Endothelial cell of umbilical vein (primary cell): ENCODE measurements at regions not wholly inside any gene's neighbourhood (a gene's known extent, or its start where the extent isn't known, plus 50 kb on each side); places are given as distances from the start of the nearest gene placed in this dataset.

Experiments
- BruUV-seq: library from RNA; stranded (reverse); fragments of 400-500 nt; replicated peaks from 2 replicates; lab custom pipeline; 2021; lab: Mats Ljungman, UMichigan
- CTCF ChIA-PET: fragments of 300-600, 350-600 bp; sonication (Branson Sonifier 250); formaldehyde crosslinking; loops from one replicate; lab custom pipeline; 2021; ENCODE audit warnings: antibody characterized with exemption, inconsistent platforms; lab: Charles Lee
- POLR2A ChIA-PET: fragments of 300-600, 350-600 bp; sonication (Branson Sonifier 250); formaldehyde crosslinking; loops from one replicate; lab custom pipeline; 2021; ENCODE audit warnings: antibody characterized with exemption, inconsistent platforms; lab: Charles Lee
- DNase-seq: peaks from one replicate; pipeline ENCODE4 v3.0.0-alpha.2; 2011; ENCODE audit warnings: low read depth, low spot score
- FAIRE-seq: peaks from 2 replicates; lab custom pipeline; 2011; peaks lifted over from hg19 to GRCh38; lab: Jason Lieb, UNC
- H2AFZ ChIP-seq: 2 replicates; pipeline ENCODE4 v1.6.0; 2012; ENCODE audit warnings: low read depth, low read length, control low read depth, inconsistent platforms
- H3K27ac ChIP-seq: 2 replicates; pipeline ENCODE4 v1.5.1; 2011; ENCODE audit warnings: low read depth, mild to moderate bottlenecking, control low read depth, low read length, moderate library complexity; ENCODE audit not compliant: insufficient read depth
- H3K27me3 ChIP-seq, 2 experiments: 2 replicates each; pipeline versions ENCODE4 v1.6.0 to v1.6.1; 2011; ENCODE audit warnings: low read length in 2 of 2, mixed read lengths in 1 of 2; ENCODE audit not compliant: control insufficient read depth in 2 of 2, insufficient read depth in 2 of 2
- H3K36me3 ChIP-seq, 2 experiments: 2 replicates in 1 of 2; 3 replicates in 1 of 2; pipeline ENCODE4 v1.5.1; 2011; ENCODE audit warnings: low read length in 2 of 2, mild to moderate bottlenecking in 1 of 2, moderate library complexity in 1 of 2; ENCODE audit not compliant: control insufficient read depth in 2 of 2, insufficient read depth in 2 of 2; ENCODE audit errors: extremely low read depth in 1 of 2
- H3K4me1 ChIP-seq: 3 replicates; pipeline ENCODE4 v1.5.1; 2011; ENCODE audit warnings: mild to moderate bottlenecking, low read length; ENCODE audit not compliant: control insufficient read depth, insufficient read depth; ENCODE audit errors: extremely low read depth
- H3K4me2 ChIP-seq: 2 replicates; pipeline ENCODE4 v1.6.1; 2011; ENCODE audit warnings: low read length, control low read depth, mixed read lengths; ENCODE audit not compliant: insufficient read depth
- H3K4me3 ChIP-seq, 3 experiments: fragments of 200-600 bp in 1 of 3; sonication (generic), shearing (Covaris generic) in 1 of 3; replicated peaks in 1 of 3; 2 replicates each; pipeline ENCODE4 v1.5.1; 2011 to 2016; ENCODE audit warnings: control low read depth in 3 of 3, low read length in 3 of 3, mild to moderate bottlenecking in 2 of 3, inconsistent platforms in 1 of 3, low read depth in 1 of 3, moderate library complexity in 1 of 3; ENCODE audit not compliant: insufficient read depth in 1 of 3
- H3K79me2 ChIP-seq: 2 replicates; pipeline ENCODE4 v1.6.0; 2012; ENCODE audit warnings: low read length, inconsistent platforms; ENCODE audit not compliant: control insufficient read depth, insufficient read depth
- H3K9ac ChIP-seq: replicated peaks from 2 replicates; pipeline ENCODE3; 2011; ENCODE audit warnings: low read length, control low read depth; ENCODE audit not compliant: insufficient read depth; ENCODE audit errors: extremely low read depth
- H3K9me1 ChIP-seq: replicated peaks from 3 replicates; pipeline ENCODE4 v1.6.0; 2011; ENCODE audit warnings: mild to moderate bottlenecking, low read length; ENCODE audit not compliant: control insufficient read depth, insufficient read depth; ENCODE audit errors: extremely low read depth
- H3K9me3 ChIP-seq: replicated peaks from 2 replicates; pipeline ENCODE4 v1.5.1; 2012; ENCODE audit warnings: low read length, inconsistent platforms; ENCODE audit not compliant: control insufficient read depth, insufficient read depth
- H4K20me1 ChIP-seq: replicated peaks from 2 replicates; pipeline ENCODE3; 2011; ENCODE audit warnings: mild to moderate bottlenecking, low read length; ENCODE audit not compliant: control insufficient read depth, insufficient read depth; ENCODE audit errors: extremely low read depth
- FOS ChIP-seq: IDR thresholded peaks from 2 replicates; pipeline ENCODE4 v1.6.1; 2011; ENCODE audit warnings: mild to moderate bottlenecking, low read length, moderate library complexity, borderline replicate concordance; ENCODE audit not compliant: insufficient read depth
- JUN ChIP-seq: IDR thresholded peaks from 2 replicates; pipeline ENCODE4 v1.6.1; 2011; ENCODE audit warnings: borderline replicate concordance, low read depth; ENCODE audit not compliant: insufficient read length, insufficient read depth
- MYC ChIP-seq: IDR thresholded peaks from one replicate; pipeline ENCODE4 v1.6.1; 2011; ENCODE audit warnings: mild to moderate bottlenecking, low read depth, low read length
- POLR2AphosphoS5 ChIP-seq: IDR thresholded peaks from 2 replicates; pipeline ENCODE4 v1.6.1; 2012; ENCODE audit warnings: low read depth, mild to moderate bottlenecking, control low read depth, low read length, moderate library complexity; ENCODE audit not compliant: insufficient read depth
- dilution Hi-C: fragments of 300-500 bp; cut with MboI; formaldehyde crosslinking; loops from one replicate; pipeline ENCODE4 v1.15.0; 2019; ENCODE audit warnings: low sequenced_read_pairs; ENCODE audit not compliant: extremely low pct_ligation_motif_present
- intact Hi-C: fragments of 100-400 bp; cut with micrococcal nuclease; formaldehyde crosslinking; loops from one replicate; pipeline ENCODE4 v1.10.0; 2022

- no TSS peak for BruUV-seq
- H3K4me3 ChIP-seq: no peak overlapping the region
- H3K27me3 ChIP-seq: peaks cover 0 to 6% of the 10 kb centered on the region in 2 experiments
- DNase-seq (no peak), FAIRE-seq (no peak)
- intact Hi-C loops (no loop called here), dilution Hi-C loops (no loop called here)
- no peak overlapping the region for H2AFZ ChIP-seq
- no peaks in the 10 kb centered on the region for H3K9me1 ChIP-seq
- TF ChIP-seq JUN (no peak), POLR2AphosphoS5 (no peak)
- H3K4me1 ChIP-seq: no peaks in the 10 kb centered on the region
- no peaks in the 10 kb centered on the region for H4K20me1 ChIP-seq
- no peak overlapping the region for H3K9ac ChIP-seq
- H3K36me3 ChIP-seq: no peaks in the 10 kb centered on the region
- ChIA-PET CTCF (interaction anchor here (1.1 to 1.4 kb wide), 2 partner anchors 21 to 311 kb away, joined by 3 read pairs; no protein-coding TSS in a partner anchor), POLR2A (no interaction called here)
- H3K79me2 ChIP-seq: no peaks in the 10 kb centered on the region
- no peaks in the 10 kb centered on the region for H3K9me3 ChIP-seq
- H3K4me2 ChIP-seq: no peak overlapping the region
- no peak overlapping the region for H3K27ac ChIP-seq
Measured at GRCh38 chr4:98779088-98779487, 120.7 kb upstream of the TSPAN5 start.

- DNase-seq: peak; percentile 39
Measured at GRCh38 chr4:98778206-98778605, 119.8 kb upstream of the TSPAN5 start.

More at GRCh38 chr4:98778206-98778605, 119.8 kb upstream of the TSPAN5 start:
- no peaks in the 10 kb centered on the region for H3K9me1 ChIP-seq
- H3K4me2 ChIP-seq: no peak overlapping the region
- H3K79me2 ChIP-seq: no peaks in the 10 kb centered on the region
- H2AFZ ChIP-seq: no peak overlapping the region
- dilution Hi-C loops (no loop called here), intact Hi-C loops (no loop called here)
- TF ChIP-seq MYC: no peak
- peak; percentile 34 for TF ChIP-seq FOS
- TF ChIP-seq JUN: no peak
- H3K27me3 ChIP-seq: peaks cover 0 to 3% of the 10 kb centered on the region in 2 experiments
- POLR2A ChIA-PET: no interaction called here
- no peaks in the 10 kb centered on the region for H4K20me1 ChIP-seq
- BruUV-seq: no TSS peak
- H3K9ac ChIP-seq: no peak overlapping the region
- no peaks in the 10 kb centered on the region for H3K9me3 ChIP-seq
- CTCF ChIA-PET: interaction anchor here (0.9 kb wide), 1 partner anchor 11 kb away, joined by 4 read pairs; no protein-coding TSS in a partner anchor
- peak; percentile 93 for FAIRE-seq
- no peaks in the 10 kb centered on the region for H3K4me1 ChIP-seq
- H3K36me3 ChIP-seq: no peaks in the 10 kb centered on the region
- no peak overlapping the region for H3K27ac ChIP-seq
- no peak overlapping the region for H3K4me3 ChIP-seq
